Gastroesophageal sphincter (tissue), 4 donors: ENCODE measurements at regions not wholly inside any gene's neighbourhood (a gene's known extent, or its start where the extent isn't known, plus 50 kb on each side); places are given as distances from the start of the nearest gene placed in this dataset.
"Not testable (repeated sequence)": the region's sequence is repeated elsewhere in the genome, so short reads cannot be mapped to it uniquely, and the experiment has no call there.

Experiments
- ATAC-seq: fragments of 150-250 bp; one replicate; pipeline ENCODE4 v1.9.1; 2016; ENCODE audit warnings: mild to moderate bottlenecking, moderate library complexity
- H3K27ac ChIP-seq, 4 donors: fragments of 200-600 bp; sonication (generic) in 3 of 4; 1 replicate in 3 of 4; 2 replicates in 1 of 4; pipeline ENCODE4 v1.5.1; 2016 to 2019
- H3K27me3 ChIP-seq: fragments of 200-600 bp; sonication (generic); one replicate; pipeline ENCODE4 v1.5.1; 2019
- H3K36me3 ChIP-seq, 2 donors: fragments of 200-600 bp; sonication (generic); one replicate each; pipeline ENCODE4 v1.5.1; 2019; ENCODE audit warnings: control low read depth in 1 of 2
- H3K4me1 ChIP-seq, 3 donors: fragments of 200-600 bp; sonication (generic); 1 replicate in 2 of 3; 2 replicates in 1 of 3; pipeline ENCODE4 v1.5.1; 2016 to 2019; ENCODE audit warnings: control low read depth in 2 of 3
- H3K4me3 ChIP-seq, 2 donors: fragments of 200-600 bp; sonication (generic); one replicate each; pipeline ENCODE4 v1.5.1; 2019; ENCODE audit warnings: mild to moderate bottlenecking in 1 of 2, moderate library complexity in 1 of 2
- H3K9me3 ChIP-seq, 3 donors: fragments of 200-600 bp; sonication (generic); one replicate each; pipeline ENCODE4 v1.5.1; 2017 to 2019; ENCODE audit warnings: control low read depth in 2 of 3
- CTCF ChIP-seq, 4 experiments: fragments of 200-600 bp in 2 of 4; fragments of 450-650 bp in 2 of 4; sonication (generic) in 1 of 4; IDR thresholded peaks; one replicate each; pipeline ENCODE4 v1.5.1; 2017 to 2019; ENCODE audit warnings: antibody characterized with exemption in 4 of 4, mild to moderate bottlenecking in 2 of 4, moderate library complexity in 2 of 4
- EP300 ChIP-seq: sonication (generic); formaldehyde crosslinking; IDR thresholded peaks from one replicate; pipeline ENCODE4 v1.6.1; 2017; ENCODE audit warnings: antibody characterized with exemption, mild to moderate bottlenecking
- POLR2A ChIP-seq, 2 donors: fragments of 450-650 bp; IDR thresholded peaks; one replicate each; pipeline ENCODE4 v1.6.1; 2017; ENCODE audit warnings: antibody characterized with exemption in 2 of 2, mild to moderate bottlenecking in 2 of 2, moderate library complexity in 1 of 2
- POLR2AphosphoS5 ChIP-seq: sonication (generic); formaldehyde crosslinking; IDR thresholded peaks from one replicate; pipeline ENCODE4 v1.6.1; 2017; ENCODE audit warnings: antibody characterized with exemption
- WGBS, 2 donors: methylation state at CpG; one replicate each; pipeline ENCODE4 v1.1.5; 2018; ENCODE audit warnings: low coverage in 1 of 2; 5-methylcytosine and 5-hydroxymethylcytosine counted together

- H3K4me1 ChIP-seq = peaks cover 0 to 7% (median 0%) of the 10 kb centered on the region in 3 donors
- H3K27me3 ChIP-seq = no peaks in the 10 kb centered on the region
- H3K4me3 ChIP-seq = no peak overlapping the region
- no peak for ATAC-seq
- peaks cover 0 to 9% (median 0%) of the 10 kb centered on the region in 3 donors for H3K9me3 ChIP-seq
- no peak for TF ChIP-seq POLR2A (IDR thresholded peaks at IDR 0.05)
- no peak for TF ChIP-seq EP300
- no peak for TF ChIP-seq CTCF (IDR thresholded peaks at IDR 0.05)
- TF ChIP-seq POLR2AphosphoS5 = no peak
- H3K36me3 ChIP-seq = no peaks in the 10 kb centered on the region
- H3K27ac ChIP-seq = no peak overlapping the region
- WGBS, 2 donors = 94% methylated on average over 2 of the region's 2 CpGs; no CpG with 5 or more reads in 1 of the 2 donors
Observed at GRCh38 chr1:220967911-220968310, 88.7 kb downstream of the HLX start.

GRCh38 chr1:220969281-220969680 lies 90.0 kb downstream of the HLX start:
- WGBS, 2 donors = 93 to 94% methylated on average over 2 of the region's 2 CpGs
- not testable (repeated sequence) for H3K4me1 ChIP-seq, ATAC-seq, H3K4me3 ChIP-seq, H3K36me3 ChIP-seq, H3K27ac ChIP-seq, H3K9me3 ChIP-seq, H3K27me3 ChIP-seq

DNA sequence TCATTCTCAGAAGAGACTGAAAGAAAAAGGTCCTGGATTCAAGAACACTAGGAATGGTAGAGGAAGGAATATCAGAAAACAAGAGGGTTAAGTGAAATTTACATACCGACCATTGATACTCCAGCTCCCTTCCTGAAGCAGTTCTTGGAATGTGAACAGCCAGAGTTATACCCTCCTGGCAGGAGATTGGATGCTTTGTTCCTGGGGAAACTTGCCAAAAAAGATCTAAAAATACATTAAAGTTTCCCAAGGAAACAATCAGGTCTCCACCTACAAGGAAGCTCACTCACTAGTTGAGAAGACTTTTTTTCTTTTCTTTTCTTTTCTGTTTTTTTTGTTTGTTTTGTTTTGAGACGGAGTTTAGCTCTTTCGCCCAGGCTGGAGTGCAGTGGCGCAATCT lies 91.1 kb downstream of the HLX start:
- Histone ChIP-seq H3K4me1 (peaks cover 0 to 7% (median 0%) of the 10 kb centered on the region in 3 donors), H3K36me3 (no peaks in the 10 kb centered on the region), H3K27ac (no peak overlapping the region), H3K4me3 (no peak overlapping the region), H3K9me3 (no peaks in the 10 kb centered on the region), H3K27me3 (no peaks in the 10 kb centered on the region)
- ATAC-seq = no peak
- TF ChIP-seq CTCF (IDR thresholded peaks at IDR 0.05) = no peak
- TF ChIP-seq POLR2A (IDR thresholded peaks at IDR 0.05) = no peak
- TF ChIP-seq POLR2AphosphoS5 = no peak
- no peak for TF ChIP-seq EP300
- 42 to 52% methylated on average over 4 of the region's 4 CpGs for WGBS, 2 donors

GRCh38 chr1:220971221-220971620 lies 92.0 kb downstream of the HLX start:
- no peaks in the 10 kb centered on the region for H3K9me3 ChIP-seq
- no peak overlapping the region for H3K4me3 ChIP-seq
- TF ChIP-seq POLR2AphosphoS5 (no peak), EP300 (no peak)
- 87 to 90% methylated on average over 5 of the region's 5 CpGs for WGBS, 2 donors
- H3K4me1 ChIP-seq = peaks cover 0 to 7% (median 0%) of the 10 kb centered on the region in 3 donors
- no peaks in the 10 kb centered on the region for H3K36me3 ChIP-seq
- H3K27ac ChIP-seq = no peak overlapping the region
- H3K27me3 ChIP-seq = no peaks in the 10 kb centered on the region
- ATAC-seq = no peak

- TF ChIP-seq POLR2A (IDR thresholded peaks at IDR 0.05) = no peak
- no peak for TF ChIP-seq CTCF (IDR thresholded peaks at IDR 0.05)
- no peak for TF ChIP-seq EP300
- TF ChIP-seq POLR2AphosphoS5 = no peak
- Histone ChIP-seq H3K9me3 (no peaks in the 10 kb centered on the region), H3K4me1 (peaks cover 0 to 7% (median 0%) of the 10 kb centered on the region in 3 donors), H3K4me3 (no peak overlapping the region), H3K27ac (no peak overlapping the region), H3K36me3 (no peaks in the 10 kb centered on the region), H3K27me3 (no peaks in the 10 kb centered on the region)
- ATAC-seq = no peak
- WGBS, 2 donors = 50 to 53% methylated on average over 1 of the region's 1 CpG
Observed at GRCh38 chr1:220974431-220974830, 95.2 kb downstream of the HLX start.

DNA sequence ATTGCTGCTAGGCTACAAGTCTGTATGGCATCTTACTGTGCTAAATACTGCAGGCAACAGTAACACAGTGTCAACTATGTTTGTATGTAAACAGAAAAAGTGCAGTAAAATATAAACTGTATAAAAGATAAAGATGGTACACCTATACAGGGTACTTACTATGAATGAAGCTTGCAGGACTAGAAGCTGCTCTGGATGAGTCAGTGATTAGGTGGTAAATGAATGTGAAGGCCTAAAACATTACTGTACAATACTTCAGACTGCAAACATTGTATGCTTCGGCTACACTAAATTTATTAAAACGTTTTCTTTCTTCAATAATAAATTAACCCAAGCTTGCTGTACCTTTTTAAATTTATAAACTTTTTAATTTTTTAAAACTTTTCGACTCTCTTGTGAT lies 97.1 kb downstream of the HLX start:
- WGBS, 2 donors = 42 to 44% methylated on average over 3 of the region's 3 CpGs
- Histone ChIP-seq H3K27me3 (no peaks in the 10 kb centered on the region), H3K36me3 (no peaks in the 10 kb centered on the region), H3K27ac (no peak overlapping the region), H3K4me3 (no peak overlapping the region), H3K9me3 (no peaks in the 10 kb centered on the region), H3K4me1 (no peaks in the 10 kb centered on the region)
- no peak for TF ChIP-seq POLR2AphosphoS5
- no peak for TF ChIP-seq EP300
- no peak for TF ChIP-seq POLR2A (IDR thresholded peaks at IDR 0.05)
- TF ChIP-seq CTCF (IDR thresholded peaks at IDR 0.05) = no peak
- no peak for ATAC-seq
